Breast epithelium (tissue), 3 donors: ENCODE measurements at regions not wholly inside any gene's neighbourhood (a gene's known extent, or its start where the extent isn't known, plus 50 kb on each side); places are given as distances from the start of the nearest gene placed in this dataset.

Experiments used
- POLR2A ChIP-seq: fragments of 450-650 bp; IDR thresholded peaks from one replicate; pipeline ENCODE4 v1.6.1; 2016; ENCODE audit warnings: antibody characterized with exemption, mild to moderate bottlenecking, moderate library complexity
- POLR2AphosphoS5 ChIP-seq, 3 donors: sonication (generic); formaldehyde crosslinking; IDR thresholded peaks; one replicate each; pipeline ENCODE4 v1.6.1; 2017; ENCODE audit warnings: antibody characterized with exemption in 3 of 3
- TF ChIP-seq, protein P1 (sequence below), 3 donors: fragments of 450-650 bp; IDR thresholded peaks; one replicate each; pipeline ENCODE4 v1.5.1; 2016 to 2017; ENCODE audit warnings: antibody characterized with exemption in 3 of 3, mild to moderate bottlenecking in 3 of 3, moderate library complexity in 3 of 3

DNA sequence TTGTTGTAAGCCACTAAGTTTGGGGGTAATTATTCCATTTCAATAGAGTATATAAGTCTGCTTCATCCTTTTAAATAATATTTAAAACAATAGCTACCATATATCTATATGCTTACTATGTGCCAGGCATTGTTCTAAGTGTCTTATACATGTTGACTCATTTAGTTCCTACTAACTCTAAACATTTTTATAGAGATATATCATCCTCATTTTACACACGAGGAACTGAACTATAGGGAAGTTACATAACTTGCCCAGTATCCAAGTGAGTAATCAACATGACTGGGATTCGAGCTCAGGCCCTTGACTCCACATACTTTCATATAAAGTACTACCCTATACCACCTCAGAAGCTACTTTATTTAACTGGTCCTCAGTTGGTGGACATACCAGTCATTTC is 175.3 kb upstream of the RAI2 start:
- TF ChIP-seq POLR2AphosphoS5 (IDR thresholded peaks at IDR 0.05) (no peak), POLR2A (no peak)
- TF ChIP-seq, protein P1, sequence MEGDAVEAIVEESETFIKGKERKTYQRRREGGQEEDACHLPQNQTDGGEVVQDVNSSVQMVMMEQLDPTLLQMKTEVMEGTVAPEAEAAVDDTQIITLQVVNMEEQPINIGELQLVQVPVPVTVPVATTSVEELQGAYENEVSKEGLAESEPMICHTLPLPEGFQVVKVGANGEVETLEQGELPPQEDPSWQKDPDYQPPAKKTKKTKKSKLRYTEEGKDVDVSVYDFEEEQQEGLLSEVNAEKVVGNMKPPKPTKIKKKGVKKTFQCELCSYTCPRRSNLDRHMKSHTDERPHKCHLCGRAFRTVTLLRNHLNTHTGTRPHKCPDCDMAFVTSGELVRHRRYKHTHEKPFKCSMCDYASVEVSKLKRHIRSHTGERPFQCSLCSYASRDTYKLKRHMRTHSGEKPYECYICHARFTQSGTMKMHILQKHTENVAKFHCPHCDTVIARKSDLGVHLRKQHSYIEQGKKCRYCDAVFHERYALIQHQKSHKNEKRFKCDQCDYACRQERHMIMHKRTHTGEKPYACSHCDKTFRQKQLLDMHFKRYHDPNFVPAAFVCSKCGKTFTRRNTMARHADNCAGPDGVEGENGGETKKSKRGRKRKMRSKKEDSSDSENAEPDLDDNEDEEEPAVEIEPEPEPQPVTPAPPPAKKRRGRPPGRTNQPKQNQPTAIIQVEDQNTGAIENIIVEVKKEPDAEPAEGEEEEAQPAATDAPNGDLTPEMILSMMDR (IDR thresholded peaks at IDR 0.05) = no peak
